ENCODE measurements at regions not wholly inside any gene's neighbourhood (a gene's known extent, or its start where the extent isn't known, plus 50 kb on each side); places are given as distances from the start of the nearest gene placed in this dataset.

GRCh38 chr20:11281768-11282167 lies 608.0 kb upstream of the JAG1 start:
- DNase-seq (ENCODE audit: low spot score): no peak

GRCh38 chr20:11287126-11287525 lies 613.3 kb upstream of the JAG1 start:
- no peak for DNase-seq (ENCODE audit: low spot score)

- DNase-seq (ENCODE audit: low spot score): no peak
Observed at GRCh38 chr20:11296221-11296620, 621.5 kb upstream of the BTBD3 start.

GRCh38 chr20:11296951-11297350 lies 620.7 kb upstream of the BTBD3 start:
- DNase-seq (ENCODE audit: low spot score): no peak

GRCh38 chr20:11301699-11302098 lies 616.0 kb upstream of the BTBD3 start:
- no peak for DNase-seq (ENCODE audit: low spot score)

- DNase-seq (ENCODE audit: low spot score): no peak
Observed at GRCh38 chr20:11302436-11302835, 615.3 kb upstream of the BTBD3 start.

GRCh38 chr20:11304795-11305194 lies 612.9 kb upstream of the BTBD3 start:
- DNase-seq (ENCODE audit: low spot score): no peak

- no peak for DNase-seq (ENCODE audit: low spot score)
Observed at GRCh38 chr20:11305406-11305805, 612.3 kb upstream of the BTBD3 start.

GRCh38 chr20:11311659-11312224 lies 606.0 kb upstream of the BTBD3 start:
- no peak for DNase-seq (ENCODE audit: low spot score)

GRCh38 chr20:11315525-11315924 lies 602.2 kb upstream of the BTBD3 start:
- no peak for DNase-seq (ENCODE audit: low spot score)

GRCh38 chr20:11316244-11316643 lies 601.4 kb upstream of the BTBD3 start:
- DNase-seq (ENCODE audit: low spot score): no peak

- no peak for DNase-seq (ENCODE audit: low spot score)
Observed at GRCh38 chr20:11320033-11320432, 597.7 kb upstream of the BTBD3 start.

GRCh38 chr20:11323816-11324215 lies 593.9 kb upstream of the BTBD3 start:
- DNase-seq (ENCODE audit: low spot score): no peak

- DNase-seq (ENCODE audit: low spot score): no peak
Observed at GRCh38 chr20:11324990-11325389, 592.7 kb upstream of the BTBD3 start.

GRCh38 chr20:11328839-11329238 lies 588.9 kb upstream of the BTBD3 start:
- DNase-seq (ENCODE audit: low spot score): no peak

GRCh38 chr20:11329271-11329670 lies 588.4 kb upstream of the BTBD3 start:
- no peak for DNase-seq (ENCODE audit: low spot score)

GRCh38 chr20:11331096-11331495 lies 586.6 kb upstream of the BTBD3 start:
- no peak for DNase-seq (ENCODE audit: low spot score)

- DNase-seq (ENCODE audit: low spot score): no peak
Observed at GRCh38 chr20:11332381-11332780, 585.3 kb upstream of the BTBD3 start.

GRCh38 chr20:11333634-11334033 lies 584.1 kb upstream of the BTBD3 start:
- DNase-seq (ENCODE audit: low spot score): no peak

GRCh38 chr20:11337361-11338130 lies 580.1 kb upstream of the BTBD3 start:
- DNase-seq (ENCODE audit: low spot score): no peak

GRCh38 chr20:11338496-11339306 lies 579.0 kb upstream of the BTBD3 start:
- no peak for DNase-seq (ENCODE audit: low spot score)

GRCh38 chr20:11344939-11345338 lies 572.8 kb upstream of the BTBD3 start:
- no peak for DNase-seq (ENCODE audit: low spot score)

- no peak for DNase-seq (ENCODE audit: low spot score)
Observed at GRCh38 chr20:11347738-11348137, 570.0 kb upstream of the BTBD3 start.
